Bronchial epithelial cell (primary cell): ENCODE measurements at regions not wholly inside any gene's neighbourhood (a gene's known extent, or its start where the extent isn't known, plus 50 kb on each side); places are given as distances from the start of the nearest gene placed in this dataset.

Experiments used
- DNase-seq: peaks from one replicate; pipeline ENCODE4 v3.0.0-alpha.2; 2010; ENCODE audit warnings: low read depth
- FAIRE-seq: peaks from 2 replicates; lab custom pipeline; 2011; peaks lifted over from hg19 to GRCh38; lab: Jason Lieb, UNC
- H3K27me3 ChIP-seq: 2 replicates; pipeline ENCODE4 v1.5.1; 2011; ENCODE audit warnings: low read length; ENCODE audit not compliant: control insufficient read depth, insufficient read depth
- H3K36me3 ChIP-seq: 2 replicates; pipeline ENCODE4 v1.5.1; 2011; ENCODE audit warnings: low read length; ENCODE audit not compliant: control insufficient read depth, insufficient read depth
- H3K4me3 ChIP-seq: 2 replicates; pipeline ENCODE4 v1.5.1; 2011; ENCODE audit warnings: mild to moderate bottlenecking, low read depth, low read length, control low read depth
- TF ChIP-seq, protein P1 (sequence below): IDR thresholded peaks from 2 replicates; pipeline ENCODE4 v1.5.1; 2011; ENCODE audit warnings: mild to moderate bottlenecking, moderate library complexity, low read length, control low read depth, inconsistent platforms; ENCODE audit not compliant: insufficient read depth, severe bottlenecking

DNA sequence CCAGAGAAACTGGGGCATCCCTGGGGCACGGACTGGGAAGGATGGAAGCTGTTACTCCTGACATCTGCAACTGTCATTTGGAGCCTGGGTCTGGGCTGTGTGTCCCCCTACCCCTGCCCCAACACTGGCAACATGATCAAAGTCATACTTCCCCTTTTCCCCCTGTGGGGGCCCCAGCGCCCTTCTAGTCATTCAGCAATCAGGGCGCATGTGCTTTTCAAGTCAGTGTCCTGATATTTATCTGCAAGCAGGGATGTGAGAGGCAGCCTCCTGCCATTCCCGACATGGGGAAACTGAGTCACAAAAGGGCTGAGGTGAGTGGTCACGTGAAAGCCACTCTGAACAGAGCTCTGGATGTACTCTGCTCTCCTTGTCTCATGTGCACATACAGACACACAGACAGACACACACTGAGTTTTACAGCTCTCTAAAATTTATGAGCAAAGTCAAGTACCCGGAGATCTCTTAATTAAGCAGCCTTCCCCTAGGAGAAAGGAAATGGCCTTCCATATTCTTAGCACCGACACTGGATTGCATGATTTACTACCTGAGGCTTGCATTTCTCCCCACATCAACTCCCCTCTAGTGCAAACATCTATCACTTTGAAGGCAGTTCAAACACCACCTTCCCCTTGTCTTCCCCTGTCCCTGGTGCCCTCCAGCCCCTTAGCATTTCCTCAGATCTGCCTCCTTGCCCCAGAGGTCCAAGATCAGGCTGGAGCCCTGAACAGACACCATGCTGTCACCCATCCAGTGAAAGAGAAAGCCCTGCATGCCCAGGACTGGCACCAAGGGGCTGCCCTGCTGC is 170.7 kb downstream of the CDC5L start:
- TF ChIP-seq, protein P1, sequence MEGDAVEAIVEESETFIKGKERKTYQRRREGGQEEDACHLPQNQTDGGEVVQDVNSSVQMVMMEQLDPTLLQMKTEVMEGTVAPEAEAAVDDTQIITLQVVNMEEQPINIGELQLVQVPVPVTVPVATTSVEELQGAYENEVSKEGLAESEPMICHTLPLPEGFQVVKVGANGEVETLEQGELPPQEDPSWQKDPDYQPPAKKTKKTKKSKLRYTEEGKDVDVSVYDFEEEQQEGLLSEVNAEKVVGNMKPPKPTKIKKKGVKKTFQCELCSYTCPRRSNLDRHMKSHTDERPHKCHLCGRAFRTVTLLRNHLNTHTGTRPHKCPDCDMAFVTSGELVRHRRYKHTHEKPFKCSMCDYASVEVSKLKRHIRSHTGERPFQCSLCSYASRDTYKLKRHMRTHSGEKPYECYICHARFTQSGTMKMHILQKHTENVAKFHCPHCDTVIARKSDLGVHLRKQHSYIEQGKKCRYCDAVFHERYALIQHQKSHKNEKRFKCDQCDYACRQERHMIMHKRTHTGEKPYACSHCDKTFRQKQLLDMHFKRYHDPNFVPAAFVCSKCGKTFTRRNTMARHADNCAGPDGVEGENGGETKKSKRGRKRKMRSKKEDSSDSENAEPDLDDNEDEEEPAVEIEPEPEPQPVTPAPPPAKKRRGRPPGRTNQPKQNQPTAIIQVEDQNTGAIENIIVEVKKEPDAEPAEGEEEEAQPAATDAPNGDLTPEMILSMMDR: no peak
- FAIRE-seq (no peak), DNase-seq (no peak)

DNA sequence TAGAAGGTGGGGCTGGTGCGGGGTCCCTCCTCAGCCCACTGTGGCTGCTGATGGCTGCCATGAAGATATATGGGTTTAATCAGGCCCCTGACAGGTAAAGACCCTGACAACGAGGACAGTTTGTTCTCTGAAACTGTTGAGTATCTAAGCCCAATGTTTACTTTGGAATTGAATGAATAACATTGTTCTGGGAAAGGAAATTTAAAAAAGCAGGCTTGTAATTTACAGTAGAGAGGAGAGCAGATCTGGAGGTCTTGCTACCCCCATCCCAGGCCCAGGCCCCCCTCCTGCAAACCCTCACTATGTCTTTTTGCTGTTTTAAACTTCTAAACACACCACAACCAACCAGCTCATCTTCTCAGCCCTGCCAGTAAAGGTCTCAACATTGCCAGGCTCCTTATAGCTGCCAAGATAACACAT is 171.3 kb downstream of the CDC5L start:
- H3K27me3 ChIP-seq: no peaks in the 10 kb centered on the region
- DNase-seq (no peak), FAIRE-seq (no peak)
- TF ChIP-seq, protein P1: no peak
- H3K36me3 ChIP-seq: no peaks in the 10 kb centered on the region
- no peak overlapping the region for H3K4me3 ChIP-seq

More for the DNA sequence above, 170.7 kb downstream of the CDC5L start:
- H3K4me3 ChIP-seq: no peak overlapping the region
- no peaks in the 10 kb centered on the region for H3K36me3 ChIP-seq
- H3K27me3 ChIP-seq: no peaks in the 10 kb centered on the region

DNA sequence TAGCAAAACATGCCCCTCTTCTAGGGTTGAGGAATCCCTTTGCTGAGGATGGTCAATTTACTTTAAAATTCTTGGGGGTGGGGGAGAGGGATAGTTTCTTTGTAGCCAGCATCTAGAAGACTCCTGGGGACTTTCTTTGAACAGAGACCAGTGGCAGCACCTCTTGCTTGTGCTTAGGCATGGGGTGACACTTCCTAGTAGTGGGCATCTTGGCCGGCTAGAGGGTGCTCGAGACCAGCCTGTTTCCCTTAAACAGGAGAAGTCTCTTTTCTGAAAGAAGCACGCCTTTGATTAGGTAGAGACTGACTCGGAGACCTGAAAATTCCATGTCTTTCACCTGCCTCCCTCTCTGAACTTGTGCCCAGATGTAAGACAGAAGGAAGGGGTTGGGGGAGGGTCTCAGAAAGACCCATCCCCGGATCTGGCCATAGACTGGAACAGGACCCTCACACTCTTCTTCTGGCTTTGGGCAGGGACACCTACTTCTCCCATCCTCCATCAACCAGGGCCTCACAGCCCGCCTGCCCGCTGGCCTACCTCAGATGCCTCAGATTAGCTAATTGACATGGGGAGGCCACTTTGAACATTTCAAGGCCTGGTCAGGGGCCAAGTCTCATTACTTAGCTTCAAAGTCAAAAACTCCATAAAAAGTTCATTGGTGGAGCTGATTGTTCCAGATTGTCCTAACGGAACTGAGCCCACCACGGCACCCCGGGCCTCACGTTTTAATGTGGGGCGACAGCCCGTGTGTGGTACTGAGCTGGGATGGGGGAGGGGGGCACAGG is 172.2 kb downstream of the CDC5L start:
- FAIRE-seq (no peak), DNase-seq (no peak)
- TF ChIP-seq, protein P1: no peak
- Histone ChIP-seq H3K36me3 (no peaks in the 10 kb centered on the region), H3K27me3 (no peaks in the 10 kb centered on the region), H3K4me3 (no peak overlapping the region)

DNA sequence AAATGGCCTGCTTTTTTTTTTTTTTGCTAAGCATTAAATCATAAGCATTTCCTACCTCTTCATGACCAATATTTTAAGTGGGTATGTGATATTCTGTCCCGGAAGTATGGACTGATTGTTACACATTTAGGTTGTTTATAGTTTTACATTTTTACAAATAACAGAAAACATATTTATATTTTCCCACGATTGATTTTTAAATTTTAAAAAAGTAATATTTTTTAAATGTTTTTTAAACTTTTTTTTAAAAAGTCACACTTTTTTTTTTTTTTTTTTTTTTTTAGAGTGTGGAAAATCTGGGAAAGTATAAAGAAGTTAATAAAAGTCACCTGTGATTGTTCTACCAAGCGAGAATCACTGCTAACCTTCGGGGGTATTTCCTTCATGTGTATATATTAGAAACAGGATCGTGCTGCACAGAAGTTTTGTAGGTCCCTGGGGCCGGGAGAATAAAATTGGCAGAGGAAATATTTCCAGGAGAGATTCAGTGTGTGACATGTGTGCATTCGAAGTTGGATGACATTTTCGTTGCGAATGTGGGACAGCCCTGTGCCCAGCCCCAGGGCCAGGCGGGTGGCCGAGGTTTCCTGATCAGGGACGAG is 173.1 kb downstream of the CDC5L start:
- FAIRE-seq: no peak
- DNase-seq: no peak

DNA sequence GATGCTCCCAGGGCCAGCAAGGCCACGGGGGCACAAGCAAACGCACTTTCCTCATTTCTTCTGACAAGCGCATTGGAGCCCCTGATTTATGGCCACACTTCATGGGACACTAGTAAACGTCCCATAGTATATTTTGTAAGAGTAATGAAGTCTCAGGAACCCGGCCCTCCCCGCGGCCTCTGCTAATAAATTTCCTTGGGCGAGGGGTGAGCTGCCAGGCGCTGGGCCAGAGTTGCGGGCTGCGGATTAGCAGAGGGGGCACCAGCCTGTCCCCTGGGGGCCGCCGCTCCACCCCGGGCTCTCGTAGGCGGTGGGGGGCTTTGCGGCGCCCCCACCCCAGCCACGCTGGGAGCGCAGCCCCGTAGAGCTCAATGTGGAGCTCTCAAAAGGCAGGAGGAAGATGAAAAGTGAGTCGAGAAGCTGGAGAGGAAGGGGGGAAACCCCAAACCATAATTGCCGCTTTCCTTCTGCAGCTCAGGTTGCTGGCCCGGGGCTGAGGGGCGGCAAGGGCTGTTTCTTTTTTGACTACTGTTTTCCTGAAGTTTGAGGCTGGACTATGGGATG is 173.6 kb downstream of the CDC5L start:
- TF ChIP-seq, protein P1: no peak
- no peak for FAIRE-seq
- no peak for DNase-seq
- Histone ChIP-seq H3K4me3 (no peak overlapping the region), H3K27me3 (no peaks in the 10 kb centered on the region), H3K36me3 (no peaks in the 10 kb centered on the region)

More for the DNA sequence above, 173.1 kb downstream of the CDC5L start:
- Histone ChIP-seq H3K27me3 (no peaks in the 10 kb centered on the region), H3K4me3 (no peak overlapping the region), H3K36me3 (no peaks in the 10 kb centered on the region)
- TF ChIP-seq, protein P1: no peak
